NCI-H128 (cell line): ENCODE measurements at regions not wholly inside any gene's neighbourhood (a gene's known extent, or its start where the extent isn't known, plus 50 kb on each side); places are given as distances from the start of the nearest gene placed in this dataset.

Source experiments
- DNase-seq: peaks from one replicate; lab custom pipeline; 2025; ENCODE audit not compliant: unreplicated experiment; lab: John Stamatoyannopoulos, UW

DNA sequence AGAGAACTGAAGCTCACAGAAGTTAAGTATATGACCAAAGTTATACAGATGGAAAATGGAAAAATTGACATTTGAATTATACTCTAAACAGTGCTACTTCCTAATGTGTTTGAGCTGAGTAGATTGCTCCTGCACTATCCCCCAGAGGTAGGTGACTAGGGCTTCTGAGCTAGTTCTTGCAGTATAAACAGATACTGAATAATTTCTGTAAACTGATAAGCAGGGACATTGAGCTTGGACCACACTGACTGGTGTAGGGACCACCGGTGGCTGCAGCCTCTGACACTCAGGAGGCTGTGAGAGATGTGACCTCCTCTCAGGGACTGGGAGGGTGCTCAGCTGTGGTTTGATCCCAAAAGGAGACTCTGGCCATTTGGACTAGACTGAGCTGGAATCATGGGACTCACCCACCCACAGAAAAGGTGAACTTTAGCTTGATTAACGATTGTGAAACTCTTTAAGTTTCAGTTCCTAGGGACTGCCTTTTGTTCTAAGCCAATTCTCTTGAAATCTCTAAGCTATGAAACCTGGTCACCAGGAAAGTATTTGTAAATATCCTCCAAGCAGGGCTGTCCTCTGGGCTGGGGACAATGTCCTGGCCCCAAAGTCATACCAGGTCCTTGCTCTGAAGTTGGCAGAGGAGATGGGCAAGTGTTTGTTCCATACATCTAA lies 291.5 kb downstream of the SEC61B start:
- DNase-seq = no peak

DNA sequence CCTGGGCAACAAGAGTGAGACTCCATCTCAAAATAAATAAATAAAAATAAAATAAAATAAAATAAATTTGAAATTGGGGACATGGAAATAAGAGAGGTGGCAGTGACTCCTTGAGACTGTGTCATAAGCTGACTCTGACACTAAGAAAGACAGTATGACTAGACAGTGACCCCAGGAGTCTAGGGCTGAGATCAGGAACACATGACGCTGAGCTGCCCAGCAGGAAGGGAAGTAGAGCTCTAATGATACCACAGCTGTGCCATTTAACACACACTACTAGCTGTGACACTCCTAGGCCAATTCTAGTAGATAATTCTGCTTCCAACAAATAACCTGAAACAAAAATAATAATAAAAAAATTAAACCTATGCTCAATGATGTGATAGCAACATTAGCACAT lies 293.0 kb downstream of the SEC61B start:
- DNase-seq = no peak

- DNase-seq = no peak
Observed at GRCh38 chr9:99515895-99516656, 294.0 kb downstream of the SEC61B start.

GRCh38 chr9:99516657-99517049 lies 294.6 kb downstream of the SEC61B start:
- no peak for DNase-seq

DNA sequence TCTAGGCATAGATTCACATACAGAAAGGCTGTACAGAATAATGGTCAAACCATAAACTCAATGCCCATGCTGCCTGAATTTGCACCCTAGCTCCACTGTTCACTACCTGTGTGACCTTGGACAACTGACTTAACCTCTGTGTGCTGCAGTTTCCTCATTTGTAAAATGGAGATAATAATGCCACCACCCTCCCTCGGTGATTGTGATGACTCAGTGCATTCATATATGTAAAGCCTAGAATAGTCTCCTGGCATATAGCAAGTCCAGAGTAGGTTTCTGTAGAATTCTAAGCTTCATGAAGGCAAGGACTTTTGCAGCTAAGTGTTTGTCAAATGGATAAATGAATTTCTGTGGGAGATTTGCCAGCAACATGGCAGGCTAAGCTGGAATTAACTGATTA lies 297.8 kb upstream of the NR4A3 start:
- no peak for DNase-seq

DNA sequence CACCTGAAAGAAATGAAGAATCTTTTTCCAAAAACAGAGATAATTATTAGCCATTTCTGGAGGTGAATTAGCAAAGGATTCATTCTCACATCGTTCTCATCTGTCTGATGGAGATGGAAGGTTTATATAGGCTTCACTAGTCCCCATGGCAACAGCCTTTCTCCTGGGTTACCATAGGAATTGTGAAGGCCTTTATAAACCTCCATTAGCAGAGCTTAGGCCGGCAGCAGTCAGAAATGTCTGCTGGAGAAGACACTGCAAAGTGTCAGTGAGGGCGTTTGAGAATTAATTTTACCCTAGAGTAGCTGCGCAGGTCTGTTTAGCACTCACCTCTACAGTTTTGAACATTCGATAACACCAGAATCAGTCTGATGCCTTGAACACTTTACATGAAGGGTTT lies 290.4 kb upstream of the NR4A3 start:
- no peak for DNase-seq

DNA sequence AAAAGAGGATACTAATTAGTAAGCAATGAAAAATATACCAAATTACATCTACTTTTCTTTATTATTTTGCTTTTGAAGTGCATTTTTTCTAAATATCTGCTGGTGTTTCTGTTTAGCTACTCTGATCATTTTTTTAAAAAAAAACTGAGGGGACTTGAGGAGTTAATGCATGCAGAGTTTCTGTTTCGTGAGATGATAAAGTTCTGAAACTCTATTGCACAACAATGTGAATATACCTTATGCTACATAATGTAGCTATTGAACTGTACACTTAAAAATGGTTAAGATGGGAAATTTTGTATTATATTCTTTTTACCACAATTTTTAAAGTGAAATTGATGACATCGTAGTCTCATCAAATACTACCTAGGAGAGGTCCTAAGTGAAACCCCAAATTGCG lies 288.3 kb upstream of the NR4A3 start:
- no peak for DNase-seq

GRCh38 chr9:99537996-99538395 lies 283.7 kb upstream of the NR4A3 start:
- DNase-seq = no peak

DNA sequence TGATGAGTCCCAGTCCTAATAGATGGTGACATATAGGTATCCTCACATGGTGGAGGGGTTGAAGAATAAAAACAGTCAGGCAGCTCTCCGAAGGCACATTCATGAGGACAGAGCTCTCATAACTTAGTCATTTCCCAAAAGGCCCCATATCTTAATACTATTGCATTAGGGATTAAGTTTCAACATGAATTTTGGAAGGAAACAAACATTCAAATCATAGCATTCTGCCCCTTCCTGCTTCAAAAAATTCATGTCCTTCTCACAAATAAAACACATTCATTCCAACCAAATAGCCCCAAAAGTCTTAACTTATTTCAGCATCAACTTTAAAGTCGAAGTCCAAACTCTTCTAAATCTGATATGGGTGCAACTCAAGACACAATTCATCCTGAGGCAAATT lies 277.2 kb upstream of the NR4A3 start:
- DNase-seq = no peak

DNA sequence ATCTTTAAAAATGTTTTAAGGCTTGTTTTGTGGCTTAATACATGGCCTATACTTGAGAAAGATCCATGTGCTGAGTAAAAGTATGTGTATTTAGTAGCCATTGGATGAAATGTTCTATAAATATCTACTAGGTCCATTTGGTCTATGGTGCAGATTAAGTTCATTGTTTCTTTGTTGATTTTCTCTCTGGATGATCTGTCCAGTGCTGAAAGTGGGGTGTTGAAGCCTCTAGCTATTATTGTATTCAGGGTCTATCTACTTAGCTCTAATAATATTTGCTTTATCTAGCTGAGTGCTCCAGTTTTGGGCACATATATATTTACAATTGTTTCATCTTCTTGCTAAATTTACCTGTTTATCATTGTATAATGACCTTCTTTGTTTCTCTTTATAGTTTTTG lies 272.2 kb upstream of the NR4A3 start:
- DNase-seq = no peak

DNA sequence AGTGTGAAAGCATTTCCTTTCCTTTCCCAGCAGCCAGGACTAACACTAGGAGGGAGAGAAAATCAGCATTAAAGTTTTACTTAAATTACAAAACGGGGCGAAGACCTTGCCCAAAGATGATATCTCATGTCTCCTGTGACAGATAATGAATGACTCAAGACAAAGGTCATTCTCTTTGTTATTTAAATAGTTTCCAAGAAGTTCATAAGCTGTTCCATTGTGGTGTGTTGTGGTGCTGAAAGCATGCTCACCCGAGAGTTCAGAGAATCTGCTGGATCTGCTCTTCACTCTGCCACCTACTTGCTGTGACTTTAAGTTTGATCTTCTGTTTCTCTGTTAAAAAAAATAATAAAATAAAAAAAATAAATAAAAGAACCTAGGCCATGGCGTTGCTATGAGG lies 265.9 kb upstream of the NR4A3 start:
- no peak for DNase-seq

DNA sequence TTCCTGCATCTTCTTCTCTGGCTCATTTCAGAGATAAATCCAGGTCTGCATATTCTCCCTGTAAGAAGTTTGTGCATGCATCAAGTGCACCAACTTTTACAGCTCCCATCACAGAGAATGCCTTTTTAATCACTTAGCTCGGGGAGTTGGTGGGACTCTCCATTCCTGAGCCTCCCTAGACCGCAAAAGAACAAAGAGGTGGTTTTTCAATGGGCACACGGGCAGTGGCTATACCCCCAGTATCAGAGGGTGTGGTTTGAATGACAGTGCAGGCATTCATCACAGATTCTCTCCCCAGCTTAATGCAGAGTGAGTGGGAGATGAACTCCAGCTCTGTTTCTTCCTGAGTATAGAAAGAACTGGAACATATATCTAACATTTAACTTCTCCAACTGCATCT lies 264.7 kb upstream of the NR4A3 start:
- no peak for DNase-seq

- DNase-seq = no peak
Observed at GRCh38 chr9:99557816-99558215, 263.9 kb upstream of the NR4A3 start.

- no peak for DNase-seq
Observed at GRCh38 chr9:99559776-99560175, 261.9 kb upstream of the NR4A3 start.

DNA sequence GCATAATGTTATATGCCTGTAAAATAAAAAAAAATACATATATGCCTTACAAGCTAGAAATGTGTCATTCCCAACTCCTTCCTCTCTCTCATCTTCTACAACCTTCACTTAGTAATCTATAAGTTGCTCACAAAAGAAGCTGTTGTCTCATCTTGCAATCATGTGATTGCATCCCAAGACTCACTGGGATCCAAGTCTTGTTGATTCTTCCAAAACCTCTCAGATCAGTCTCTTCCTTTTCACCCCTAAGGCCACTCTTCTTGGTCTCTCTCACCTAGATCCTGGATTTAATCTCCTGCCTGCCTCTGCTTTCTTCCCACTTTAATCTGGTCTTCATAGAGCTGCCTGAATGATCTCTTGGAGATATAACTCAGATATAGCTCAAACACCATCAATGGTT lies 261.1 kb upstream of the NR4A3 start:
- no peak for DNase-seq

- no peak for DNase-seq
Observed at GRCh38 chr9:99561509-99561917, 260.2 kb upstream of the NR4A3 start.

DNA sequence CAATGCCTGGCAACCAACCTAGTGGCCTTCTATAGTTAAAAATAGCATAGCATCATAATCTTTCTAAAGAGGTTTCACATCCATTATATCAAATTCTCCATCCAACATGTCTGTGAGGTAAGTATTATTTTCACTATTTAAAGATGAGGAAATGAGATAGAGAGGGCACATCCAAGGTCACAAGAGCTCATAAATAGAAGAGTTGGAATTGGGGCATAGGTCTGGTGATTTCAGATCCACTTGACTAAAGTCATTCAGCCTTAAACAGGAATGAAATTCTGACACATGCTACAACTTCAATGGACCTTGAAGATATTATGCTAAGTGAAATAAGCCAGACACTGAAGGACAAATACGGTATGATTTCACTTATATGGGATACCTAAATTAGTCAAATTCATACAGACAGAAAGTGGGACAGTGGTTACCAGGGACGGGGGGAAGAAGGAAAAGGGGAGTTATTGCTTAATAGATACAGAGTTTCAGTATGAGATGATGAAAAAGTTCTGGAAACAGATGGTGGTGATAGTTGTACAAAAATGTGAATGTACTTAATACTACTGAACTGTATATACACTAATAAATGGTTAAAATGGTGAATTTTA lies 259.6 kb upstream of the NR4A3 start:
- DNase-seq = no peak

- DNase-seq = no peak
Observed at GRCh38 chr9:99563364-99563763, 258.3 kb upstream of the NR4A3 start.

GRCh38 chr9:99565203-99565602 lies 256.5 kb upstream of the NR4A3 start:
- DNase-seq = no peak

- DNase-seq = no peak
Observed at GRCh38 chr9:99567436-99567835, 254.2 kb upstream of the NR4A3 start.

DNA sequence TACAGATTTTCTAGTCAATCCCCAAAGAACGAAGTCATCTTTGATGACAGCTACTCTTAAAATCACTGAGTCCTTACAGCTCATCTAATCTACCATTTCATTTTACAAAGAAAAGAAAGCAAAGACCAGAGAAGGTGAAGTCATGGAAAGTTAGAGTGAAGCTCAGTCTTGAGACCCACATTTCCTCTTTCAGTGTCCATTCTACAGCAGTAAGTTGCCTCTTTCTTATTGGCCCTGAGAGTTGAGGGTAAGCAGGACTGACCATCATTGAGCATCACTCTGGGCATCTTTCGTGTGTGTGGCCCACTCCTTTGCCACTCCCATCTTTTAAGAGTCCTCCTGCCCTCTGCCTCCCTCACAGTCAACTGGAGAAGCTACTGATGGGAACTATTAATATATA lies 251.8 kb upstream of the NR4A3 start:
- no peak for DNase-seq

DNA sequence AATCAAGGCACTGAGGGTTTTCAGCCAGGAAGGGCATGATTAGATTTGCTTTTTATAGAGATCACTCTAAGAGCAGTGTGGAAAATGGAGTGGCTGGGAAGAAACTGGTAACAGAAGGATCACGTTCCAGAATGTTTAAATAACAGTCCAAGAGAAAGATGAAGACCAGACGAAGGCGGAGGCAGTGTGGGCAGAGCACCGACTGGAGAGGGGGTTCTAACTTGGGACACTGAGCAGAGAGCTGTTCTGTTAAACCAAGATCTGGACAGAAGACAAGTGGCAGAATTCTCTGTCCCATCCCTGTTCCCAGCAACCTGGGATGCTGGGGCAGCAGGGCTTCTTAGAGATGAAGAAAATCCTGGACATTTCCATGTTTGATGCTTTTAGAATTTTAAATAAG lies 249.1 kb upstream of the NR4A3 start:
- DNase-seq = no peak
